H9 (cell line): ENCODE measurements at regions not wholly inside any gene's neighbourhood (a gene's known extent, or its start where the extent isn't known, plus 50 kb on each side); places are given as distances from the start of the nearest gene placed in this dataset.

Experiments
- DNase-seq: peaks from one replicate; pipeline ENCODE4 v3.0.0-alpha.2; 2017
- H2AFZ ChIP-seq: one replicate; pipeline ENCODE4 v1.6.1; 2013; ENCODE audit warnings: mild to moderate bottlenecking, low read length, control low read depth, moderate library complexity
- H2AK5ac ChIP-seq: 2 replicates; pipeline ENCODE4 v1.6.1; 2013; ENCODE audit warnings: low read length, control low read depth, mixed read lengths; ENCODE audit not compliant: insufficient read length
- H2BK120ac ChIP-seq: one replicate; pipeline ENCODE4 v1.6.1; 2013; ENCODE audit warnings: low read depth, mild to moderate bottlenecking, low read length, control low read depth, inconsistent platforms; ENCODE audit not compliant: poor library complexity, severe bottlenecking
- H2BK12ac ChIP-seq: 2 replicates; pipeline ENCODE4 v1.6.1; 2013; ENCODE audit warnings: low read length, control low read depth, mixed read lengths, low read depth; ENCODE audit not compliant: insufficient read length
- H2BK15ac ChIP-seq: 2 replicates; pipeline ENCODE4 v1.6.1; 2013; ENCODE audit warnings: low read depth, low read length, control low read depth
- H2BK20ac ChIP-seq: one replicate; pipeline ENCODE4 v1.6.1; 2013; ENCODE audit warnings: low read depth, mild to moderate bottlenecking, low read length, control low read depth, inconsistent platforms; ENCODE audit not compliant: poor library complexity, severe bottlenecking
- H2BK5ac ChIP-seq: 2 replicates; pipeline ENCODE4 v1.6.1; 2013; ENCODE audit warnings: low read length, control low read depth, mixed read lengths; ENCODE audit not compliant: insufficient read length
- H3K14ac ChIP-seq: 2 replicates; pipeline ENCODE4 v1.6.1; 2013; ENCODE audit warnings: low read length, control low read depth; ENCODE audit not compliant: insufficient read depth
- H3K18ac ChIP-seq: 2 replicates; pipeline ENCODE4 v1.6.1; 2013; ENCODE audit warnings: low read depth, mild to moderate bottlenecking, mixed read lengths, low read length, control low read depth; ENCODE audit not compliant: insufficient read length
- H3K23ac ChIP-seq: 2 replicates; pipeline ENCODE4 v1.6.1; 2013; ENCODE audit warnings: low read length, control low read depth, mixed read lengths, low read depth; ENCODE audit not compliant: insufficient read length
- H3K23me2 ChIP-seq: 2 replicates; pipeline ENCODE4 v1.6.1; 2013; ENCODE audit warnings: low read depth, mild to moderate bottlenecking, mixed read lengths, low read length, control low read depth; ENCODE audit not compliant: insufficient read length, poor library complexity, severe bottlenecking
- H3K27ac ChIP-seq: 2 replicates; pipeline ENCODE4 v1.5.1; 2013; ENCODE audit warnings: low read length, control low read depth, mixed read lengths, low read depth; ENCODE audit not compliant: insufficient read length
- H3K27me3 ChIP-seq: 2 replicates; pipeline ENCODE4 v1.6.1; 2013; ENCODE audit warnings: low read length, control low read depth, inconsistent platforms; ENCODE audit not compliant: insufficient read depth
- H3K4ac ChIP-seq: 2 replicates; pipeline ENCODE4 v1.6.1; 2013; ENCODE audit warnings: low read depth, mild to moderate bottlenecking, control low read depth, inconsistent platforms, low read length, moderate library complexity
- H3K4me1 ChIP-seq: 2 replicates; pipeline ENCODE4 v1.6.1; 2013; ENCODE audit warnings: low read length, control low read depth, inconsistent platforms; ENCODE audit not compliant: insufficient read depth
- H3K4me2 ChIP-seq: 2 replicates; pipeline ENCODE4 v1.6.1; 2013; ENCODE audit warnings: low read length, control low read depth, mixed read lengths; ENCODE audit not compliant: insufficient read length, insufficient read depth
- H3K56ac ChIP-seq: 2 replicates; pipeline ENCODE4 v1.6.1; 2013; ENCODE audit warnings: low read depth, mild to moderate bottlenecking, mixed read lengths, low read length, control low read depth; ENCODE audit not compliant: insufficient read length
- H3K79me1 ChIP-seq: 2 replicates; pipeline ENCODE4 v1.6.1; 2013; ENCODE audit warnings: low read depth, mild to moderate bottlenecking, moderate library complexity, low read length, control low read depth, inconsistent platforms; ENCODE audit not compliant: insufficient read depth, poor library complexity, severe bottlenecking
- H3K79me2 ChIP-seq: 2 replicates; pipeline ENCODE4 v1.6.1; 2013; ENCODE audit warnings: low read length, control low read depth, inconsistent platforms; ENCODE audit not compliant: insufficient read depth
- H3K9ac ChIP-seq: 2 replicates; pipeline ENCODE4 v1.6.1; 2013; ENCODE audit warnings: low read length, control low read depth, mixed read lengths; ENCODE audit not compliant: insufficient read length; ENCODE audit errors: extremely low read depth
- H3K9me3 ChIP-seq: one replicate; pipeline ENCODE4 v1.6.1; 2013; ENCODE audit warnings: low read depth, low read length, inconsistent platforms; ENCODE audit not compliant: control insufficient read depth
- H3T11ph ChIP-seq: one replicate; pipeline ENCODE4 v1.6.1; 2013; ENCODE audit warnings: mild to moderate bottlenecking, low read length, control low read depth, inconsistent platforms
- H4K20me1 ChIP-seq: one replicate; pipeline ENCODE4 v1.6.1; 2013; ENCODE audit not compliant: control insufficient read depth, insufficient read length, insufficient read depth
- H4K5ac ChIP-seq: 2 replicates; pipeline ENCODE4 v1.6.1; 2013; ENCODE audit warnings: low read depth, mild to moderate bottlenecking, mixed read lengths, low read length, control low read depth; ENCODE audit not compliant: insufficient read length
- H4K8ac ChIP-seq: replicated peaks from 2 replicates; pipeline ENCODE4 v1.6.1; 2013; ENCODE audit warnings: low read length, control low read depth, mixed read lengths, low read depth; ENCODE audit not compliant: insufficient read length
- H4K91ac ChIP-seq: 2 replicates; pipeline ENCODE4 v1.6.1; 2013; ENCODE audit warnings: low read depth, mild to moderate bottlenecking, moderate library complexity, mixed read lengths, low read length, control low read depth; ENCODE audit not compliant: insufficient read length
- H3K27ac Mint-ChIP-seq, 3 experiments: 2 replicates in 2 of 3; 3 replicates in 1 of 3; pipeline ENCODE4 v1.8.0; 2020 to 2021; ENCODE audit warnings: mixed read lengths in 3 of 3, mild to moderate bottlenecking in 1 of 3, moderate library complexity in 1 of 3
- H3K27me3 Mint-ChIP-seq: 2 replicates; pipeline ENCODE4 v1.8.0; 2021; ENCODE audit warnings: low read depth, mild to moderate bottlenecking, moderate library complexity, mixed read lengths
- H3K36me3 Mint-ChIP-seq, 3 experiments: 2 replicates in 2 of 3; 3 replicates in 1 of 3; pipeline ENCODE4 v1.8.0; 2020 to 2021; ENCODE audit warnings: low read depth in 3 of 3, mixed read lengths in 3 of 3; ENCODE audit not compliant: insufficient read depth in 1 of 3
- H3K4me1 Mint-ChIP-seq, 2 experiments: 2 replicates each; pipeline ENCODE4 v1.8.0; 2020; ENCODE audit warnings: mixed read lengths in 2 of 2
- H3K4me3 Mint-ChIP-seq, 2 experiments: 2 replicates in 1 of 2; 3 replicates in 1 of 2; pipeline ENCODE4 v1.8.0; 2020 to 2021; ENCODE audit warnings: mild to moderate bottlenecking in 2 of 2, mixed read lengths in 2 of 2, moderate library complexity in 1 of 2
- H3K9me3 Mint-ChIP-seq, 2 experiments: 2 replicates in 1 of 2; 3 replicates in 1 of 2; pipeline ENCODE4 v1.8.0; 2020; ENCODE audit warnings: mild to moderate bottlenecking in 2 of 2, mixed read lengths in 2 of 2, moderate library complexity in 1 of 2
- WGBS: extraction: QIAGEN DNeasy Blood & Tissue Kit; methylation state at CpG from one replicate; pipeline ENCODE4 v1.1.7; 2013; ENCODE audit warnings: missing lambda C conversion rate, low lambda C conversion rate, mixed read lengths; ENCODE audit not compliant: insufficient read length; ENCODE audit errors: extremely low coverage; 5-methylcytosine and 5-hydroxymethylcytosine counted together
- TF ChIP-seq, protein P1 (sequence below): fragments of 200-600 bp; sonication (generic); conservative IDR thresholded peaks from 3 replicates; pipeline ENCODE4 v1.8.0; 2021; ENCODE audit warnings: antibody characterized with exemption, mild to moderate bottlenecking

DNA sequence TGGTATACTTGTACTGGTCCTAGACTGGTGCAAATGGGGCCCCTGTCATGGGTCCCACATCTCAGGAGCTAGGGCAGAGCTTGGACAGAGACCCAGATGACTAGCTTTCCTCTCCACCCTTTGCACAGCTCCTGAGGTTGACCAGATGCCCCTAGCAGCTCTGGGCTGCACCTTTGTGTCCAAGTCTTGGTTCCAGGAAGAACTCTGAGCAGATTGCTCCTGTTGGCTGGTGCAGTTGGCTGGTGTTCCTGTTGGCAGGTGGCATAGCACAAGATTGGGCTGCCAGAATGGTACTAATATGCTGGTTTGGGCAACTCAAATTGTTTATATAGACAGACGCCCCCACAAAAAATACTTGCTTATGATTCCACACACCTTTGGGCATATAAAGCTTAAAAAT, 89.4 kb upstream of the EZR start:
- Mint-ChIP-seq H3K27ac (no peak overlapping the region; a peak in 1 of 7 replicates), H3K9me3 (peaks cover 28 to 31% of the 10 kb centered on the region in 2 experiments), H3K27me3 (no peaks in the 10 kb centered on the region), H3K4me3 (no peak overlapping the region), H3K36me3 (peaks cover 12 to 36% (median 27%) of the 10 kb centered on the region in 3 experiments), H3K4me1 (peaks cover 51 to 53% of the 10 kb centered on the region in 2 experiments)
- Histone ChIP-seq H2BK120ac (no peak overlapping the region), H2BK12ac (no peak overlapping the region), H2AK5ac (no peak overlapping the region), H2AFZ (no peak overlapping the region), H3K79me2 (no peaks in the 10 kb centered on the region), H2BK15ac (no peak overlapping the region), H3K4ac (no peak overlapping the region), H4K5ac (no peak overlapping the region), H3K56ac (no peak overlapping the region), H3K23ac (no peak overlapping the region), H2BK5ac (no peak overlapping the region), H4K8ac (no peak overlapping the region), H3K9ac (no peak overlapping the region), H3K27ac (no peak overlapping the region), H4K91ac (no peak overlapping the region), H3K4me1 (peaks cover 8% of the 10 kb centered on the region), H3K4me2 (no peak overlapping the region), H2BK20ac (no peak overlapping the region), H3K79me1 (no peaks in the 10 kb centered on the region), H3K14ac (no peak overlapping the region), H3K9me3 (peaks cover 10% of the 10 kb centered on the region), H3K18ac (no peak overlapping the region), H3K23me2 (no peaks in the 10 kb centered on the region), H4K20me1 (no peaks in the 10 kb centered on the region), H3T11ph (no peak overlapping the region), H3K27me3 (no peaks in the 10 kb centered on the region)
- TF ChIP-seq, protein P1, sequence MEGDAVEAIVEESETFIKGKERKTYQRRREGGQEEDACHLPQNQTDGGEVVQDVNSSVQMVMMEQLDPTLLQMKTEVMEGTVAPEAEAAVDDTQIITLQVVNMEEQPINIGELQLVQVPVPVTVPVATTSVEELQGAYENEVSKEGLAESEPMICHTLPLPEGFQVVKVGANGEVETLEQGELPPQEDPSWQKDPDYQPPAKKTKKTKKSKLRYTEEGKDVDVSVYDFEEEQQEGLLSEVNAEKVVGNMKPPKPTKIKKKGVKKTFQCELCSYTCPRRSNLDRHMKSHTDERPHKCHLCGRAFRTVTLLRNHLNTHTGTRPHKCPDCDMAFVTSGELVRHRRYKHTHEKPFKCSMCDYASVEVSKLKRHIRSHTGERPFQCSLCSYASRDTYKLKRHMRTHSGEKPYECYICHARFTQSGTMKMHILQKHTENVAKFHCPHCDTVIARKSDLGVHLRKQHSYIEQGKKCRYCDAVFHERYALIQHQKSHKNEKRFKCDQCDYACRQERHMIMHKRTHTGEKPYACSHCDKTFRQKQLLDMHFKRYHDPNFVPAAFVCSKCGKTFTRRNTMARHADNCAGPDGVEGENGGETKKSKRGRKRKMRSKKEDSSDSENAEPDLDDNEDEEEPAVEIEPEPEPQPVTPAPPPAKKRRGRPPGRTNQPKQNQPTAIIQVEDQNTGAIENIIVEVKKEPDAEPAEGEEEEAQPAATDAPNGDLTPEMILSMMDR, result no peak
- DNase-seq, result no peak
- WGBS, result no CpG with 5 or more reads among the region's 1 CpG
